ENCODE measurements at regions not wholly inside any gene's neighbourhood (a gene's known extent, or its start where the extent isn't known, plus 50 kb on each side); places are given as distances from the start of the nearest gene placed in this dataset.

GRCh38 chr6:15837205-15837604, 174.4 kb upstream of the DTNBP1 start:
- no peak for TF ChIP-seq EP300 (IDR thresholded peaks at IDR 0.05; ENCODE audit: borderline replicate concordance)
- no peak for TF ChIP-seq NFIC (IDR thresholded peaks at IDR 0.05)
- TF ChIP-seq CEBPB (IDR thresholded peaks at IDR 0.05), result no peak
- no peak for TF ChIP-seq TAF1 (IDR thresholded peaks at IDR 0.05; ENCODE audit: low read depth)
- TF ChIP-seq ZBTB7A (IDR thresholded peaks at IDR 0.05; ENCODE audit: low read depth), result no peak
- TF ChIP-seq, protein P1, sequence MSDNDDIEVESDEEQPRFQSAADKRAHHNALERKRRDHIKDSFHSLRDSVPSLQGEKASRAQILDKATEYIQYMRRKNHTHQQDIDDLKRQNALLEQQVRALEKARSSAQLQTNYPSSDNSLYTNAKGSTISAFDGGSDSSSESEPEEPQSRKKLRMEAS (IDR thresholded peaks at IDR 0.05), result no peak

DNA sequence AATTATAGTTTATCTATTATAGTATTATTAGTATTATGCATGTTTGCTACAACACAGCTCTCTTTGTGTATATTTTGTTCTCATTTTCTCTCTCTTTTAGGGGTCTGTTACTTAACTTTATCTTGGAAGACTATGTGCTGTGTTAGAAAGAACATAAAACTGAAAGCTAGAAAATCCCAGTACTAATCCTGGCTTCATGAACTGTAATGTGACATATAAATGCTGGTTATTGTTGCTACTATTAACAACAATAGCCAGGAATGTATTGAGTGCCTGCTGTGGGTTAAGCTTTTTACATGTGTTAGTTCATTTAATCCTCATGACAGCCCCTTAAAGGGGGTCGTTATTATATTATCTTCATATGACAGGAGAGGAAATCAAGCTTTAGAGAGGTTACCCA, 170.0 kb upstream of the DTNBP1 start:
- TF ChIP-seq RAD21 (IDR thresholded peaks at IDR 0.05; ENCODE audit: low read depth), result no peak
- no peak for TF ChIP-seq YY1 (IDR thresholded peaks at IDR 0.05; ENCODE audit: low read depth)
- TF ChIP-seq EGR1 (IDR thresholded peaks at IDR 0.05), result no peak
- TF ChIP-seq NFIC (IDR thresholded peaks at IDR 0.05), result no peak
- TF ChIP-seq CREB1 (IDR thresholded peaks at IDR 0.05; ENCODE audit: low read depth), result no peak
- TF ChIP-seq TCF12 (IDR thresholded peaks at IDR 0.05; ENCODE audit: low read depth), result no peak
- TF ChIP-seq REST (IDR thresholded peaks at IDR 0.05; ENCODE audit: low read depth), result no peak
- TF ChIP-seq FOXM1 (IDR thresholded peaks at IDR 0.05; ENCODE audit: borderline replicate concordance, low read depth), result no peak
- no peak for TF ChIP-seq ZBTB7A (IDR thresholded peaks at IDR 0.05; ENCODE audit: low read depth)
- TF ChIP-seq CEBPB (IDR thresholded peaks at IDR 0.05), result no peak
- TF ChIP-seq TEAD4 (IDR thresholded peaks at IDR 0.05), result no peak
- TF ChIP-seq, protein P1 (IDR thresholded peaks at IDR 0.05), result no peak

- TF ChIP-seq FOXM1 (IDR thresholded peaks at IDR 0.05; ENCODE audit: borderline replicate concordance, low read depth) (no peak), TCF12 (IDR thresholded peaks at IDR 0.05; ENCODE audit: low read depth) (no peak), CREB1 (IDR thresholded peaks at IDR 0.05; ENCODE audit: low read depth) (no peak), REST (IDR thresholded peaks at IDR 0.05; ENCODE audit: low read depth) (no peak), NFIC (IDR thresholded peaks at IDR 0.05) (no peak), ZBTB7A (IDR thresholded peaks at IDR 0.05; ENCODE audit: low read depth) (no peak), CEBPB (IDR thresholded peaks at IDR 0.05) (no peak), YY1 (IDR thresholded peaks at IDR 0.05; ENCODE audit: low read depth) (no peak), RAD21 (IDR thresholded peaks at IDR 0.05; ENCODE audit: low read depth) (no peak), TEAD4 (IDR thresholded peaks at IDR 0.05) (no peak), TAF1 (IDR thresholded peaks at IDR 0.05; ENCODE audit: low read depth) (no peak), EP300 (IDR thresholded peaks at IDR 0.05; ENCODE audit: borderline replicate concordance) (no peak), EGR1 (IDR thresholded peaks at IDR 0.05) (no peak)
- TF ChIP-seq, protein P2, sequence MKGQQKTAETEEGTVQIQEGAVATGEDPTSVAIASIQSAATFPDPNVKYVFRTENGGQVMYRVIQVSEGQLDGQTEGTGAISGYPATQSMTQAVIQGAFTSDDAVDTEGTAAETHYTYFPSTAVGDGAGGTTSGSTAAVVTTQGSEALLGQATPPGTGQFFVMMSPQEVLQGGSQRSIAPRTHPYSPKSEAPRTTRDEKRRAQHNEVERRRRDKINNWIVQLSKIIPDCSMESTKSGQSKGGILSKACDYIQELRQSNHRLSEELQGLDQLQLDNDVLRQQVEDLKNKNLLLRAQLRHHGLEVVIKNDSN (IDR thresholded peaks at IDR 0.05), result no peak
- TF ChIP-seq, protein P1 (IDR thresholded peaks at IDR 0.05), result no peak
These were observed 166.3 kb upstream of the DTNBP1 start for GRCh38 chr6:15829156-15829555.

DNA sequence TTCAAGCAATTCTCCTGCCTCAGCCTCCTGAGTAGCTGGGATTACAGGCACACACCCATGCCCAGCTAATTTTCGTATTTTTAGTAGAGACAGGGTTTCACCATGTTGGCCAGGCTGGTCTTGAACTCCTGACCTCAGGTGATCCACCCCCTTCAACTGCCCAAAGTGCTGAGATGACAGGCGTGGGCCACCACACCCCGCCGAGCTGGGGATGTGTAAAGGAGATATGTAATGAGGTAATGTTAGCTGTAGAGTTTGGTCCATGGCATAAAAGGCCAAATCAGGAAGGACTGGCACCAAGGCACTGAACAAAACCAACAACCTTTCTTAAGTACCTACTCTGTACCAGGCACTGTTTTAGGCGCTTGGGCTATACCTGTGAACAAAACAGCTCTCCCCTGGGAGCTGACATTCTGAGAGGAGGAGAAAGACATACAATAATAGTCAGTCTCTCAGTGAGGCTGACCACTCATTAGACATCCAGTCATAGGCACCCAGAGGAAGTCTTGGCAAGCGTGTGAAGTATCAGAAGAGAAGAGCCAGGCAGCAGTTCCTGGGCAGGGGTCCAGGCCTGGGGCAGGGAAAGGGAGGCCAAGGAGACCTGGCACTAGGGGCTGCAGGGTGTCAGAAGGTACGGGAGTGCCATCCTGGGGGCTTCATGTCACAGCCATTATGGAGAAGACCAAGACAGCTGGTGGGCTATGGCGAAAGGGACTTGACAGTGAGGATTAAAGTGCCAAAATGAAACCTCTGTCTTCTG, 164.8 kb upstream of the DTNBP1 start:
- no peak for TF ChIP-seq RAD21 (IDR thresholded peaks at IDR 0.05; ENCODE audit: low read depth)
- TF ChIP-seq, protein P2 (IDR thresholded peaks at IDR 0.05), result no peak
- TF ChIP-seq EGR1 (IDR thresholded peaks at IDR 0.05), result no peak
- TF ChIP-seq YY1 (IDR thresholded peaks at IDR 0.05; ENCODE audit: low read depth), result no peak
- TF ChIP-seq, protein P1 (IDR thresholded peaks at IDR 0.05), result no peak
- TF ChIP-seq EP300 (IDR thresholded peaks at IDR 0.05; ENCODE audit: borderline replicate concordance), result no peak
- no peak for TF ChIP-seq ZBTB7A (IDR thresholded peaks at IDR 0.05; ENCODE audit: low read depth)
- no peak for TF ChIP-seq CREB1 (IDR thresholded peaks at IDR 0.05; ENCODE audit: low read depth)
- no peak for TF ChIP-seq TCF12 (IDR thresholded peaks at IDR 0.05; ENCODE audit: low read depth)
- no peak for TF ChIP-seq TAF1 (IDR thresholded peaks at IDR 0.05; ENCODE audit: low read depth)
- no peak for TF ChIP-seq TEAD4 (IDR thresholded peaks at IDR 0.05)
- TF ChIP-seq REST (IDR thresholded peaks at IDR 0.05; ENCODE audit: low read depth), result no peak
- no peak for TF ChIP-seq FOXM1 (IDR thresholded peaks at IDR 0.05; ENCODE audit: borderline replicate concordance, low read depth)
- TF ChIP-seq NFIC (IDR thresholded peaks at IDR 0.05), result no peak
